Activated naive CD4-positive, alpha-beta T cell treated with anti-CD3 and anti-CD28 coated beads, Interleukin-2, amount 50 U/mL, for 72 hours (primary cell): ENCODE measurements at regions not wholly inside any gene's neighbourhood (a gene's known extent, or its start where the extent isn't known, plus 50 kb on each side); places are given as distances from the start of the nearest gene placed in this dataset.
A peak's percentile ranks its signal among the peaks of the same experiment; 100 is the strongest.

ENCODE experiments used
- ATAC-seq, 2 donors: fragments of 150-1000 bp; cut with Tn5 transposase; 2 replicates each; pipeline ENCODE4 v1.10.0; 2021; ENCODE audit warnings: mild to moderate bottlenecking in 2 of 2, moderate library complexity in 2 of 2
- DNase-seq, 2 donors: peaks; one replicate each; pipeline ENCODE4 v3.0.0; 2021 to 2022; ENCODE audit warnings: low spot score in 2 of 2
- H3K27ac Mint-ChIP-seq, 2 donors: one replicate each; pipeline ENCODE4 v1.8.0; 2022; ENCODE audit warnings: mild to moderate bottlenecking in 2 of 2, mixed read lengths in 2 of 2
- H3K36me3 Mint-ChIP-seq, 2 donors: one replicate each; pipeline ENCODE4 v1.8.0; 2022; ENCODE audit warnings: mixed read lengths in 2 of 2
- H3K9me3 Mint-ChIP-seq, 2 donors: one replicate each; pipeline ENCODE4 v1.8.0; 2022; ENCODE audit warnings: mixed read lengths in 2 of 2

DNA sequence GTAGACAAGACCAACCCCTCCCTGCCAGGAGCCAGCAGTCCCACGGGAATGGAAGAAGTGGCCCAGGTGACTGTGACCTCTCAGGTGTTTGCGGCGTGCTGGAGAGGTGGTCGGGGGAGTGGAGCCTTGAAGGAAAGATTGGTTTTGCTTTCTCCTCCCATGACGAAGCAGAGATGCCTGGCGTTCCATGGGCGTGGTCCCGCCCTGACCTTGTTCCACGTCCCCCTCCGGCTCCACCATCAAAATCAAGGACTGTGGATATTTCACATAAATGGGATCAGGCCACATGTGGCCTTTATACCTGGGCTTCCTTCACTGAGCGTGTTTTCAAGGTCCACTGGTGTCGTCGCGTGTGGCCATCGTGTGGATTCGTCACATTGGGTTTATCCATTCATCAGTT, 270.6 kb upstream of the TNRC6C start:
- Mint-ChIP-seq H3K9me3 (no peaks in the 10 kb centered on the region), H3K36me3 (no peaks in the 10 kb centered on the region), H3K27ac (no peak overlapping the region)
- ATAC-seq (no peak), DNase-seq (peak in 1 of 2 donors; percentile 26)

DNA sequence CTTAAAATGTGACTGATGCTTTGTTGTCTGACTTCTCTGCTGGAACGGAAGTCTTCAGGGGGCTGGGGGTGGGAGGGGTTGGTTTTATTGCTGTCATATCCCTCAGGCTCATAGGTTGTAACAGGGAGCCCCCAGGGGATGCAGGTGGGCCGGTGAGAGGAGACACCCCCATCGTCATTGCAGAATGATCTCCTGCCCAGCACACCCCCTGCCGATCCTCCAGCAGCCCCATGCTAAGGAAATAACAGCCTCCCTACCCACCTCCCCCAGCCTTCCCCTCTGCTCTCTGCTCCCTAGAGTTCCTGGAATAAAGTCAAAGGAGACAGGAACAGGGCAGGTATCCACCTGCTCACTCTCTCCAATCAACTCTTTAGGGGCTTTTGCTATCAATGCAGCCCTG, 270.1 kb upstream of the TNRC6C start:
- no peaks in the 10 kb centered on the region for H3K9me3 Mint-ChIP-seq
- H3K27ac Mint-ChIP-seq = no peak overlapping the region
- DNase-seq (peak in 1 of 2 donors; percentile 3), ATAC-seq (no peak)
- no peaks in the 10 kb centered on the region for H3K36me3 Mint-ChIP-seq

DNA sequence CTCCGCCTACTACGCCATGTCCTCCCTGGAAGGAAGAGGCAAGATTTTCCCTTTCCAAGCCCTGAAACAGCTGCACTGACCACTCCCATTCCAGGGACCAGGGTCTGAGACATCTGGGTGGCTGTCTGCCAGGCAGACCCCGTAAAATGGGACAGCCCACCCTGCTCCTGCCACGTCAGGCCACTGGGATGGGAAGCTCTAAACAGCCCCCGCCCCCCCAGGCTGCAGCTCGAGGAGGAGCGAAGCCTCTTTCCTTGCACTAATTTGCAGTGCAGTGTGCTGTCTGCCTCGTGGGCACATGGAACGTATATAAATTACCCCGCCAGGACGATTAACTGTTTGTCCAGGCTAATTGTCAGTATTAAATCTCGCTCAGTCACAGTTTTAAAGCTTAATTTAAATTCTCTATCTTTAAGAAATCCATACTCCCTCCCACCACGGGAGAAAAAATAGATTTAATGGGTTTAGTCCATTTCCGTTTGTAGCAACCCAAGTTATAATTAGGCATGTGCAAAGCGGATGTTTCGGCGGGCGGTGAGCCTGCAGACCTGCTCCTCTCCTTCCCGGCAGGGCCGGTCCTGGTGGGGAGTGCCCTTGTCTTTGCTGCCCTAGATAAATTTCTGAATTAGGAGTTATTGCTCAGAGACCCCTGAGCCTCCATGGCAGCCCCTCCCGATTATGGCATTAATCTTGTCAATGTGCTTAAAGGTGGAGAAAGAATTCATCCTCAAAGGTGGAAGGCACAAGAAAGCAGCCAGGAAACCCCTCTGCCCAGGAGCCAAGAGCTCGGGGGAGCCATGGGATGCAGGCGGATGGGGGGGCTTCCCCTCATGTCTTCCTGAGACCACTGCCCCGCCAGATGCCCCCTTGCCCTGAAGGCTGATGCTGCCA, 268.0 kb upstream of the TNRC6C start:
- peak in 1 of 2 donors; percentile 41 for DNase-seq
- no peak for ATAC-seq
- no peak overlapping the region for H3K27ac Mint-ChIP-seq
- no peaks in the 10 kb centered on the region for H3K9me3 Mint-ChIP-seq
- no peaks in the 10 kb centered on the region for H3K36me3 Mint-ChIP-seq

DNA sequence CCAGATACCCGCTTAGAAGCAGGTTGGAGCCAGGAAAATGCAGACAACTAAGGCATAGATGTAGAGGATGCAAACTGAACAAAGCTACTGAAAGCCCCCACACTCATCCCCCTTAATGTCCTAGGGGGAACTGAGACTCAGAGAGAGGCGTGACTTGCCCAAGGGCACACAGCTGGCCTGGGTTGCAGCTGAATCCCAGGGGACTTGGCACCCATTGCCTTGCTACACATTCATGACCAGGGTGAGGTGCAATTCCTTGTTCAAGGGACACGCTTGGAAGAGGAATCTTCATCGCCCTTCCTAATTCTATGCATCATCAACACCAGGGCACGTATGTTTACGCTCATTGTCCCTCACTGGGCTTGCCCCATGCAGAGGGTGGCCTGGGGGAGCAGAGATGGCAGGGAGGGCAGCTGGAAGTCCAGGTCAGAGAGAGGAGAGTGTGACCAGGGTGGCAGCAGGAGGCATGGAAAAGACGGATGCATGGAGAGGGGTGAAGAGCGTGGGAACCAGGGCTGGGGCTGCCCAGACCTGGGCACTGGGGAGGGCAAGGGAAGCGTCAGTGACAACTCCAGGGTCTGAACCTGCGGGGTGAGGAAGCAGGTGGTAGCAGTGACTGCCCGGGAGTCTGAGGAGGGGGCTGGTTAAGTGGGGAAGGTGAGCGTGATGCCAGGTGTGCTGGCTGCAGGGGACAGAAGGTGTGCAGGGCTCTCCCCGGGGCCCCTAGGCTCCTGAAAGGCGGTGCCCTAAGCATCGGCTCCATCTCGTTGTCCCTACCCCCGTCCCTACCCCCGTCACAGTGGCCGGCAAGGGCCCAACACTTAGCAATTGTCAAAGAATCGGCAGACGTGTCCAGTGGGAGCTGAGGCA, 267.1 kb upstream of the TNRC6C start:
- ATAC-seq = no peak
- no peaks in the 10 kb centered on the region for H3K36me3 Mint-ChIP-seq

DNA sequence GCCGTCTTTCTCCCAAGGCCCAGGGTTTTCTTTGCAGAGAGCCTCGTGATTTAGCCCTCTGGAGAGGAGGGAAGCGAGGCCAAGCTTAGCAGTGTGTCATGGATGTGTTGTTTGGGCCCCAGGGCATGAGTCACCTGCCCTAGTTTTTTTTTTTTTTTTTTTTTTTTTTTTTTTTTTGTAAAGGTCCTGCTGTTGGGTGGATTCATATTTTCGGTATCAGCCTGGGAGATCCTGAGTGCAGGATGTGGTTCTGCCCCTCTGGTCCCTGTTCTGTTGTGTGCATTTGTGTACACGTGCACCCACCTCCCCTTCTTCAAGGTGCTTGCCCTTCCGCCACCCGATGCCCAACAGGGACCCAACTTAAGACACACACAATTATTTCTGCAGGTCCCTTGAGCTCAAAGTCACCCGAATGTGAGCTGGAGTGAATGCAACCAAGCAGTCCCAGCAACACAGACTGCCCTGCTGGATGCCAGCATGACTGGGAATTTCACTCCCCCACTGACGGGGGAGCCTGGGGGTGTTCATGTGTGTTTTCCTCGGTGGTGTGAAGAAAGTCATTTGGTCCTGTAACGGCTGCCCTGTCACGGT, 265.8 kb upstream of the TNRC6C start:
- Mint-ChIP-seq H3K36me3 (no peaks in the 10 kb centered on the region), H3K9me3 (no peaks in the 10 kb centered on the region), H3K27ac (peak overlapping the region in 1 of 2 donors; percentile 14)
- peak; percentile 76 to 92 for ATAC-seq
- peak in 1 of 2 donors; percentile 33 for DNase-seq

More for the DNA sequence above, 267.1 kb upstream of the TNRC6C start:
- Mint-ChIP-seq H3K9me3 (no peaks in the 10 kb centered on the region), H3K27ac (no peak overlapping the region)
- peak in 1 of 2 donors; percentile 23 for DNase-seq

DNA sequence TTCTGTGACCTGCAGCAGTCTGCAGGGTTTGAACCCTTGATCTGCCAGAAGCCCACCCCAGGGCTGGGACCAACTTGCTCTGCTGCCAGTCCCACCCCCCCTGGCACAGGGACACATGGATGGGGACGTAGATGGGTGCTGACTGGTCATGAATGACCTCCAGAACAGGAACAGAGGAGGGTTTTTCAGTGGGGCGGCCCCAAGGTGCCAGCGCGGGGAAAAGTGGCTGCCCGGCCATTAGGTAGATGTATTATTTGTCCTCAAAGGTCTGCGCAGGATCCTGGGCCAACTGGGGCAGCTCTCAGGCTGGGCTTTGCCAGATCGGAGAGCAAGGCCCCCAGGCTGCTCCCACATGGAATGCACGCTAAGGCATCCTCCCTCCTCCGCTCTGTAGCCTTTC, 265.2 kb upstream of the TNRC6C start:
- H3K9me3 Mint-ChIP-seq = no peaks in the 10 kb centered on the region
- ATAC-seq = no peak
- no peak overlapping the region for H3K27ac Mint-ChIP-seq
- DNase-seq = peak in 1 of 2 donors; percentile 50
- H3K36me3 Mint-ChIP-seq = no peaks in the 10 kb centered on the region

DNA sequence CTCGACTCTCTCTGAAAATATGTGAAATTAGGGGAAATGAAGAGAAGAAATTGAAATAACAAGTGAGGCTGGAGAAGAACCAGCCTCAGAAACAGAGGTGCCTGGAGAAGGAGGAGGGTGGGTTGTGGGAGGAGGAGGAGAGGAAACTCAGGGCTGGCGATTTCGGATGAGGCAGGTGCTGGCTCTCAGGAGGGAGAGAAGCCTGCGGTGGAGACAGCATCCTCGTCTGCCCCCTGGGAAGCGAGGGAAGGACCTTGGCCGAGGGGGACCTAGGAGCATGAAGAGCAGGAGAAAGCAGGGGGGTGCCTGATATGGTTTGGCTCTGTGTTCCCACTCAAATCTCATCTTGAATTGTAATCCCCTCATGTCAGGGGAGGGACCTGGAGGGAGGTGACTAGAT, 264.7 kb upstream of the TNRC6C start:
- ATAC-seq (no peak), DNase-seq (peak in 1 of 2 donors; percentile 48)
- Mint-ChIP-seq H3K9me3 (no peaks in the 10 kb centered on the region), H3K27ac (peak overlapping the region in 1 of 2 donors; percentile 50), H3K36me3 (no peaks in the 10 kb centered on the region)

DNA sequence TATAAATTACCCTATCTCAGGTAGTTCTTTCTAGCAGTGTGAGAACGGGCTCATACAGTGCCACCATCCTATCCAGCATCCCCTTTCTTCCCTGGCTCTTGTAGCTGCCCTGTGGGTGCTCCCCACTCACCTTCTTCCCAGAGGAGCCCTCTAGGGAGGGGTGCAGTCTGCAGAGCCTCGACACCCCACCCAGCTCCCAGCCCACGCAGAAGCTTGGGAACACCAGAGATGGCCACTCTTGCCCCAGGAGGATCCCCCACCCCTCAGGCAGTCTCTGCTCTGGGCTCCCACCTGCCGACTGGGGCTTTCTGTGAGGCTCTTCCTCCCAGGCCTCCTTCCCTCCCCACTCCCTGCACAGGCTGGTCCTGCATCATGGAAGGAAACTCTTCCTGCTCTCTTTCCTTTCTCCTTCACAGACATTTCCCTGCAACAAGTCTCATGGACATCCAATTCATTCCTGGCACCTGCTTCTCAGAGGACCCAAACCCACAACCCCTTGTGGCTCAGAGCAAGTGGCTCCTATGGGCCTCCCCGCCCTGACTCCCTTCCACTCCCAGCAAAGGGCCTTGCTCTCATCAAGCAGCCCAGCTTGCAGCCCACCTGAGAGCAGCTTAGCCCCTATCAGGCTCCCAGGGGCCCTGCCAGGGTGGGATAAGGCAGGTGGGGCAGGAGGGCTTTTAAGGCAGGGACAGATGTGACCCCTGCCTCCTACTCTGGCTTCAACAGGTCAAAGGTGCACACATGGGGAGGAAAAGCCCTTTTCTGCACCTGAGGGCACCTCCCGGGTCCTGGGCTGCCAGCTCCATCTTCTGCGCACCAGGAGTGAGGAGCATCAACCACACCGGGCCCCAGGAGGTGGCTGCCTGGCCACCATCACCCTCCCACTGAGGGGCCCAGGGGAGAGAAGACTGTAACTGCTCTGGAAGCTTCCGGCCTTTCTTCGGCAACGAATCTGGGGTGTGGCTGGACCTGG, 263.8 kb upstream of the TNRC6C start:
- no peak for ATAC-seq
- Mint-ChIP-seq H3K36me3 (no peaks in the 10 kb centered on the region), H3K9me3 (no peaks in the 10 kb centered on the region), H3K27ac (peak overlapping the region in 1 of 2 donors; percentile 46)
- peak in 1 of 2 donors; percentile 38 for DNase-seq

DNA sequence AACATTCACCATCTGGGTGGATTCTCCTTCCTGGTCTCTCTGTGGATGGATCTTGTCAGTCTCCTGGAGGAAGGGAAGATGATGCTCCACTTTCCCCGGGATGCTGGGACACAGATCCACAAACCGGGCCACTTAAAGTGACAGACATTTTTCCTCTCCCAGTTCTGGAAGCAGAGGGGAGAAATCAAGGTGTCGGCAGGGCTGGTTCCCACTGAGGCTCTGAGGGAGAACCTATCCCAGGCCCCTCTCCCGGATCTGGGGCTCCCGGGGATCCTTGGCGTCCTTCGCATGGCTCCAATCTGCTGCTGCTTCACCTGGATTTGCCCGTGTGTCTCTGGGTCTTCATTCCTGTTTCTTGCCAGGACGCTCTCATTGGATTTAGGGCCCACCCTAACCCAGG, 263.1 kb upstream of the TNRC6C start:
- Mint-ChIP-seq H3K9me3 (no peaks in the 10 kb centered on the region), H3K27ac (no peak overlapping the region), H3K36me3 (no peaks in the 10 kb centered on the region)
- ATAC-seq (no peak), DNase-seq (peak in 1 of 2 donors; percentile 33)

DNA sequence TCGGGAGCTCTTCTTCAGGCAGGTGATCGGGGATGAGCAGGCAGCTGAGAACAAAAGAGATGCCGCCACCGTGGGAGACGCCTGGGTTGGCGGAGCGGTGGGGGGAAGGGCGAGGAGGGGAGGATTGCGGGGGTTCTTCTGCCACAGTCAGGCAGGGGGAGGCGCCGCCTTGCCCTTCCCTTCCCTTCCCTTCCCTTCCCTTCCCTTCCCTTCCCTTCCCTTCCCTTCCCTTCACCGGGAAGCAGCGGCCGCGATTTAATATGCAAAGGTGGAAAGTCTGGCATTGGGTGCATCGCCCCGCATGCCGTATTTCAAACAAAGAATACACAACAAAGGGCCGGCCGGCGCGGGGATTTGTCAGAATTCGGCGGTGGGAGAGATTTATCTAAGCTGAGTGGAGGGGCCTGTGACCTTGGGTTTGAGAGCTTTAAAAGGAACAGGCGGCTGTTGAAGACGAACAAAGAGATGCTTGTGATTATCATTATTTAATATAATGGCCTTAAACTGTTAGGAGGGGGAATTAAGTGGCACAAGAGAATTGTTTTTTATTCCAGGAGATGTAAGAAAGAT, 262.3 kb upstream of the TNRC6C start:
- ATAC-seq (no peak), DNase-seq (peak in 1 of 2 donors; percentile 40)
- Mint-ChIP-seq H3K9me3 (no peaks in the 10 kb centered on the region), H3K27ac (no peak overlapping the region), H3K36me3 (peaks cover 0 to under 1% of the 10 kb centered on the region in 2 donors)

DNA sequence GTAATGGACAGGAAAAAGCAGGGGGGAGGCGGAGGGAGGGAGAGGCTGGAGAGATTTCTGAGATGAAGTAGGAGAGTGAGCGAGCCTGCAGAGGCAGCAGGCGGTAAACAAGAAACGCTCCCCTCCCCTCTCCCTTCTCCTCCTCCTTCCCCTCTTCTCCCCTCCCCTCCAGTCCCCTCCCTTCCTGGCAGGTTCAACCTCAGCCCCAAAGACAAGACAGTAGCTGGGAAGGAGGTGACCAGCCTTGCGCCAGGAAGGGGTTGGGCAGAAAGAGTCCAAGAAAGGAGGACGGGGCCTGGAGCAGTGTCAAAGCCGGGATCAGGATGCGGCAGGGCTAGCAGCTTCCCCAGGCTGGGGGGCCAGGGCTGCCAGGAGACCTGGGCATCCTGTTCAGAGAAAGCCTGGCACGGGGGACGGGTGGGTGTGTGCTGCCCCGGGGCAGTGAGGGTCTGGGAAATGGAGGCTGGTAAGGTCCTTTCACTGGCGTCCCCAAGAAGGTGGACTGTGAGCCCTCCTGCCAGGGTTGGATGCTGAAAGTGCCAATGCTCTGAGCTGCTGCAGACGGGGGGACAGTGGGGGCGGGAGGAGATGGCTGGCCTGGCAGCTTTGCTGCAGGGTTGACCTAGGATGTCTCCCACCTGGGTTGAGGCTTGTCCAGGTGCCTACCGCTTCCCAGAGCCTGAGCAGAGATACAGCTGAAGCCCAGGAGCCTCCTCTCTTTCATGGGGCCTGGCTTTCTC, 261.6 kb upstream of the TNRC6C start:
- no peak for ATAC-seq
- peak in 1 of 2 donors; percentile 40 for DNase-seq
- Mint-ChIP-seq H3K27ac (no peak overlapping the region), H3K36me3 (peaks cover 0 to 8% of the 10 kb centered on the region in 2 donors), H3K9me3 (peaks cover 0 to 4% of the 10 kb centered on the region in 2 donors)

DNA sequence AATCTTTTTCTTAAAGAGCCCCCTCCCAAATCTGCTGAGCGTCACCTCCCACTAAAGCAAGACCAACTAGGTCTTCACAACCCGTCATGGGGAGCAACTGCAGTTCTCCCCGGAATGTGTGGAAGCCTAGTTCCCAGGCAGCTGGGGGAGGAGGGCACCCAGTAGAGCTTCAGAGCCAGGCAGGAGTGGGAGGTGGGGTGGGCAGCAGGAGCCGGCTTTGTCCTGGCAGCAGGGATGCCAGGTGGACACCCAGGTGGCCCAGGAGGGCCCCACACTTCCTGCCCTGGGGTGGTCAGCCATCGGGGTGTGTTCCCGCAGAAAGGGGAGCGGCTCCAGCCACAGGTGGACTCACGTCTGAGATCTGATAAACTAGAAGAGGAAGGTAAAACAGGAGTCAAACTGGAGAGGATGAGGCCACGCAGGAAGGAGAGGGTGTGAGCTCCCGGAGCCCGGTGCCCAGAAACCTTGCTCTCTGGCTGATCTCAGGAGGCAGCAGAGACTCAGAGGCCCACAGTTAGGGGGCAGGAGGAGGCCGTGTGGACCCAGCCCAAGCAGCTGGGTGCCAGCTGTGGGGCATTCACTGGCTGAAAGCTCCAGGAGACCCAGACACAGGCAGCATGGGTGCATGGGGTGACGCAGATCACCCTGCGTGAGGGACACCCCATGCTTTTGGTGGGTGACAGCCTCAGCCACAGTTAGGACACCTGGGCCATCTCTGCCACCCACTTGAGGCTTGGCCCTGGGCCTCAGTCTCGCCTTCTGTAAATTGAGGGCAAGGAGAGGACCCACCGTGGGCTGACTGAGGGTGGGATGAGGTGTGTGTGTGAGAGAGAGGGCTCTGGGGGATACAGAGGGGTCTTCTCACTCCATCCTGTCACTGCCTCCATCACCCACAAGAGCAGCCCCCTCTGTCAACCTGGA, 260.8 kb upstream of the TNRC6C start:
- H3K36me3 Mint-ChIP-seq = peaks cover 0 to 15% of the 10 kb centered on the region in 2 donors
- DNase-seq (peak in 1 of 2 donors; percentile 38), ATAC-seq (no peak)
- no peak overlapping the region for H3K27ac Mint-ChIP-seq
- H3K9me3 Mint-ChIP-seq = peaks cover 0 to 11% of the 10 kb centered on the region in 2 donors

DNA sequence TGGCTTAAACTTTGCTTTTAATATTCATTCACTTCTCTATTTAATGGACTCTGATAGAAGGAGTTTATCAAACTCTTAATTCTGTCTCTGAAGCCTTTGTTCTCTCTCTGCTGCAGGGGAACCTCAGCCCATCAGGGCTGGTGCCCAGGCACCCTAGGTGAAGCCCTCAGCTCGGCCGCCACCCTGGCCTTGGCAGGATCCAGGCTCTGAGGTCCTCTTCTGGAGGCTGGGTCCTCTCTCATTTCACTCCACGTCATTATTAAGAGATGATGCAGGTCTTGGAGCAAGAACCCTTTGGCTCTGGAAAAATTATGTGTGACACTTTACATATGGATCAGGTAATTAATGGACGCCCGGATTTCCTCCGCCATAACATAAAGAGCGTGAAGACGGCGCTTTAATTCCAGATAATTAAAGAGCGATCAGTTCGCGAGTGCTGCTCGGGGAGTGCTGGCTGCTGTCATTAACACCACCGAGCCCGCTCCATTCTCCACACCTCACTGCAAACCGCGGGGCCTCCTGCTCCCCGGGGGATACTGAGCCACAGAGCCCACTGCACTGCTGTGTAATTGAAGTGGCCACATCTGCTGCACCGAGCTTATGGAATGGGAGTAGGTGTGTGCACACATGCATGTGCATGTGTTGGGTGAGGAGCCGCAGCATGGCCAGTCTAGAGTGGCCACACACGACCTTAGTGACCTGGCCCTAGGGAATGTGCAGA, 259.4 kb upstream of the TNRC6C start:
- ATAC-seq (no peak), DNase-seq (peak in 1 of 2 donors; percentile 35)
- peaks cover 8 to 21% of the 10 kb centered on the region in 2 donors for H3K9me3 Mint-ChIP-seq
- peaks cover 10 to 24% of the 10 kb centered on the region in 2 donors for H3K36me3 Mint-ChIP-seq
- H3K27ac Mint-ChIP-seq = no peak overlapping the region
